GM10248 (cell line): ENCODE measurements at regions not wholly inside any gene's neighbourhood (a gene's known extent, or its start where the extent isn't known, plus 50 kb on each side); places are given as distances from the start of the nearest gene placed in this dataset.

ENCODE experiments used
- CTCF ChIA-PET: fragments of 300-600 bp; sonication (Branson Sonifier 250); formaldehyde crosslinking; extraction: SDS; loops from one replicate; lab custom pipeline; 2021; ENCODE audit warnings: antibody characterized with exemption; lab: Yijun Ruan, JAX
- POLR2A ChIA-PET: fragments of 350-650 bp; sonication (Branson Sonifier 250); formaldehyde crosslinking; extraction: SDS; loops from one replicate; lab custom pipeline; 2020; ENCODE audit warnings: antibody characterized with exemption; lab: Yijun Ruan, JAX
- DNase-seq: peaks from one replicate; pipeline ENCODE4 v3.0.0; 2012; ENCODE audit errors: extremely low spot score
- CTCF ChIP-seq: IDR thresholded peaks from 2 replicates; pipeline ENCODE4 v1.5.1; 2012; ENCODE audit warnings: mild to moderate bottlenecking, low read depth; ENCODE audit errors: extremely low read depth, missing control alignments, control extremely low read depth

GRCh38 chrX:78452356-78452755 lies 124.9 kb upstream of the CYSLTR1 start:
- TF ChIP-seq CTCF: no peak
- ChIA-PET POLR2A (no interaction called here), CTCF (no interaction called here)
- DNase-seq: no peak

GRCh38 chrX:78437621-78438020 lies 110.2 kb upstream of the CYSLTR1 start:
- DNase-seq: no peak
- CTCF ChIA-PET: no interaction called here
- TF ChIP-seq CTCF: no peak
- POLR2A ChIA-PET: no interaction called here

- ChIA-PET CTCF (no interaction called here), POLR2A (no interaction called here)
- DNase-seq: no peak
- no peak for TF ChIP-seq CTCF
Measured at GRCh38 chrX:78429172-78429571, 101.8 kb upstream of the CYSLTR1 start.

GRCh38 chrX:78388663-78389062 lies 61.3 kb upstream of the CYSLTR1 start:
- ChIA-PET CTCF (no interaction called here), POLR2A (no interaction called here)
- DNase-seq: no peak
- TF ChIP-seq CTCF: no peak

- CTCF ChIA-PET: no interaction called here
- TF ChIP-seq CTCF: no peak
- no peak for DNase-seq
- POLR2A ChIA-PET: no interaction called here
Measured at GRCh38 chrX:78387364-78387763, 60.0 kb upstream of the CYSLTR1 start.

GRCh38 chrX:78384486-78384885 lies 57.1 kb upstream of the CYSLTR1 start:
- ChIA-PET POLR2A (no interaction called here), CTCF (interaction anchor here (1.5 kb wide), 1 partner anchor 10 kb away, joined by 4 read pairs; no protein-coding TSS in a partner anchor)
- TF ChIP-seq CTCF: no peak
- DNase-seq: no peak

- DNase-seq: no peak
- no peak for TF ChIP-seq CTCF
- ChIA-PET CTCF (interaction anchor here (1.5 kb wide), 1 partner anchor 9 kb away, joined by 4 read pairs; no protein-coding TSS in a partner anchor), POLR2A (no interaction called here)
Measured at GRCh38 chrX:78383594-78383993, 56.2 kb upstream of the CYSLTR1 start.
